Ishikawa (cell line): ENCODE measurements at regions not wholly inside any gene's neighbourhood (a gene's known extent, or its start where the extent isn't known, plus 50 kb on each side); places are given as distances from the start of the nearest gene placed in this dataset.

Source experiments
- CEBPB ChIP-seq: IDR thresholded peaks from 2 replicates; pipeline ENCODE4 v1.6.1; 2012
- CREB1 ChIP-seq: IDR thresholded peaks from 2 replicates; pipeline ENCODE4 v1.6.1; 2012; ENCODE audit warnings: low read depth
- EGR1 ChIP-seq: IDR thresholded peaks from 2 replicates; pipeline ENCODE4 v1.6.1; 2012
- EP300 ChIP-seq: IDR thresholded peaks from 2 replicates; pipeline ENCODE4 v1.6.1; 2012; ENCODE audit warnings: borderline replicate concordance
- FOXM1 ChIP-seq: IDR thresholded peaks from 2 replicates; pipeline ENCODE4 v1.6.1; 2012; ENCODE audit warnings: low read depth, borderline replicate concordance
- MAX ChIP-seq: IDR thresholded peaks from 2 replicates; pipeline ENCODE4 v1.6.1; 2012
- NFIC ChIP-seq: IDR thresholded peaks from 2 replicates; pipeline ENCODE4 v1.6.1; 2012
- RAD21 ChIP-seq: IDR thresholded peaks from 2 replicates; pipeline ENCODE4 v1.6.1; 2012; ENCODE audit warnings: low read depth
- REST ChIP-seq: IDR thresholded peaks from 2 replicates; pipeline ENCODE4 v1.6.1; 2012; ENCODE audit warnings: low read depth, mild to moderate bottlenecking
- TAF1 ChIP-seq: IDR thresholded peaks from 2 replicates; pipeline ENCODE4 v1.6.1; 2012; ENCODE audit warnings: low read depth, mild to moderate bottlenecking
- TEAD4 ChIP-seq: IDR thresholded peaks from 2 replicates; pipeline ENCODE4 v1.6.1; 2012
- USF1 ChIP-seq: IDR thresholded peaks from 2 replicates; pipeline ENCODE4 v1.6.1; 2012
- YY1 ChIP-seq: IDR thresholded peaks from 2 replicates; pipeline ENCODE4 v1.6.1; 2012; ENCODE audit warnings: low read depth
- ZBTB7A ChIP-seq: IDR thresholded peaks from 2 replicates; pipeline ENCODE4 v1.6.1; 2012; ENCODE audit warnings: low read depth

DNA sequence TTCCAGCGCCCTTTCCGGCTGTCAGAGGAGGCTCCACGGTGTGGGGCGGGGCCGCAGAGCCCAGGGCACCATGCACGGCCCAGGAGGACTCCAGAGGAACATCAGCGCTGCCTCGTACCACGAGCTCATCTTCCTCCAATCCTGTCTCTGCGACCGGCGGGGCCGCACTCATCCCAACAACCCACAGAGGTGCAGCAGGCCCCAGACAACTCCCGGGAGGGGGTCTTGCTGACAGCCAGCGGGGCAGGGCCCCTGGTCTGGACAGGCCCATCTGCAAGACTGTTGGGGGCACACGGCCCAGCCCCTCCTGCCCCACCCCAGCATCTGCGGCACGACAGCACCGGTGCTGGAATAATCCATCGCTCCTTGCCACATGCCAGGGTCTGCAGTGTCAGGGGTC is 88.8 kb downstream of the OLFM1 start:
- TF ChIP-seq RAD21 (no peak), TAF1 (no peak), YY1 (no peak), EGR1 (no peak), NFIC (no peak), REST (no peak), CEBPB (no peak), FOXM1 (no peak), MAX (no peak), USF1 (no peak), EP300 (no peak), ZBTB7A (no peak), CREB1 (no peak), TEAD4 (no peak)
